ENCODE measurements at regions not wholly inside any gene's neighbourhood (a gene's known extent, or its start where the extent isn't known, plus 50 kb on each side); places are given as distances from the start of the nearest gene placed in this dataset.

GRCh38 chr1:59006932-59007331 is 223.1 kb upstream of the JUN start:
- no peak overlapping the region for H3K4me3 ChIP-seq (ENCODE audit: low read length)
- TF ChIP-seq, protein P1, sequence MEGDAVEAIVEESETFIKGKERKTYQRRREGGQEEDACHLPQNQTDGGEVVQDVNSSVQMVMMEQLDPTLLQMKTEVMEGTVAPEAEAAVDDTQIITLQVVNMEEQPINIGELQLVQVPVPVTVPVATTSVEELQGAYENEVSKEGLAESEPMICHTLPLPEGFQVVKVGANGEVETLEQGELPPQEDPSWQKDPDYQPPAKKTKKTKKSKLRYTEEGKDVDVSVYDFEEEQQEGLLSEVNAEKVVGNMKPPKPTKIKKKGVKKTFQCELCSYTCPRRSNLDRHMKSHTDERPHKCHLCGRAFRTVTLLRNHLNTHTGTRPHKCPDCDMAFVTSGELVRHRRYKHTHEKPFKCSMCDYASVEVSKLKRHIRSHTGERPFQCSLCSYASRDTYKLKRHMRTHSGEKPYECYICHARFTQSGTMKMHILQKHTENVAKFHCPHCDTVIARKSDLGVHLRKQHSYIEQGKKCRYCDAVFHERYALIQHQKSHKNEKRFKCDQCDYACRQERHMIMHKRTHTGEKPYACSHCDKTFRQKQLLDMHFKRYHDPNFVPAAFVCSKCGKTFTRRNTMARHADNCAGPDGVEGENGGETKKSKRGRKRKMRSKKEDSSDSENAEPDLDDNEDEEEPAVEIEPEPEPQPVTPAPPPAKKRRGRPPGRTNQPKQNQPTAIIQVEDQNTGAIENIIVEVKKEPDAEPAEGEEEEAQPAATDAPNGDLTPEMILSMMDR (conservative IDR thresholded peaks at IDR 0.05; ENCODE audit: low read length): no peak
- no peak for DNase-seq (ENCODE audit: low read depth)

DNA sequence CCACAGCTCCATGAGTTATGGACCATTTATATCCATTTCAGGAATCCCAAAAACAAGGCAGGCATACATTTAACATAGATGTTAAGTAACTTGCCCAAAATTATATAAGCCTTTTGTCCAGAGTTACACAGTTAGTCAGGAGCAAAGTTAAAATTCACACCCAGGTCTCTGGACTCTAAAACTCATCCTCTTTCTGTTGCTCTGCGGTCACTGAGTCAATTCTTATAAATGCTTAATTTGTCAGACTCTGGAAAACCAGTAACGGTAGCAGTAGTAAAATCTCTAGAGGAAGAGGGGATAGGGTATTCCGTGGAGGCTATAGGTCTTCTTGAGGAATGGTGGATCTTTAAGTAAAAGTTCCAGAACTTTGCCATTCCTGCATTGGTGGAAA is 223.6 kb upstream of the JUN start:
- H3K4me3 ChIP-seq (ENCODE audit: low read length): no peak overlapping the region
- no peak for DNase-seq (ENCODE audit: low read depth)
- TF ChIP-seq, protein P1 (conservative IDR thresholded peaks at IDR 0.05; ENCODE audit: low read length): no peak

DNA sequence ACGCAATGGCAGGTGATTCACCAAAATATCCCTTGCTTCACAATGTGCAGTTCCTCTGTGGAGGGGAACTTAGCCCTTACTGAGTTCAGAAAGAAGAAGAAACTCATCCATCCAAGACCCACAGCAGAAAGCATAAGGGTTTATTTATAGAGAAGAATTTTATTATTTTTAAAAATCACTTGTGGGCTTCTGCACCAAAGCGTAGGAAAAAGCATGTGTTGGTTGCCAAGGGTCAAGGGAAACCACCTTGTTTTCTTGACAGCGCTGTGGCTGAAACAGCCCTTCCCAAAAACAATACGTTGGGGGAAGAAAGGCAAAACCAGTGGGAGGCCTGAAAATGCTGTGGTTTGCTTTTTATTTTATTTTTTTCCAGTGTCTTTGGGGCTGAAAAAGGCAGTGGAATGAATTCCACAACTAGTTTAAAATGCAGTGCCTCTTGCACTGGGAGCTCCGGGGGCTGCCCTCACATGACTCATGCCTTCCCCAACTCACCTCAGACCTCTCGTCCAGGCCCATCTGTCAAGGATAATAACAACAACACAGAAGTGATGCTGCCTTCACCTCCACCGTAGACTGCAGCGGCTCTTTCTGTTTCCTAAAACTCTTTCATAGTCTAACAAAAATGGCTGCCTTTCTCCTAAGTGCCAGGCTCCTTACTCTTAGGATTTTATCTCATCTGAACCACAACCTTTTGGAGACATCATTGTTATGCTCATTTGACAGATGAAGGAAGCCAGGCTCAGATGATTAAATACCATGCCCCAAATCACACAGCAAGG is 224.2 kb upstream of the JUN start:
- TF ChIP-seq, protein P1 (conservative IDR thresholded peaks at IDR 0.05; ENCODE audit: low read length): no peak
- no peak for DNase-seq (ENCODE audit: low read depth)
- H3K4me3 ChIP-seq (ENCODE audit: low read length): no peak overlapping the region

DNA sequence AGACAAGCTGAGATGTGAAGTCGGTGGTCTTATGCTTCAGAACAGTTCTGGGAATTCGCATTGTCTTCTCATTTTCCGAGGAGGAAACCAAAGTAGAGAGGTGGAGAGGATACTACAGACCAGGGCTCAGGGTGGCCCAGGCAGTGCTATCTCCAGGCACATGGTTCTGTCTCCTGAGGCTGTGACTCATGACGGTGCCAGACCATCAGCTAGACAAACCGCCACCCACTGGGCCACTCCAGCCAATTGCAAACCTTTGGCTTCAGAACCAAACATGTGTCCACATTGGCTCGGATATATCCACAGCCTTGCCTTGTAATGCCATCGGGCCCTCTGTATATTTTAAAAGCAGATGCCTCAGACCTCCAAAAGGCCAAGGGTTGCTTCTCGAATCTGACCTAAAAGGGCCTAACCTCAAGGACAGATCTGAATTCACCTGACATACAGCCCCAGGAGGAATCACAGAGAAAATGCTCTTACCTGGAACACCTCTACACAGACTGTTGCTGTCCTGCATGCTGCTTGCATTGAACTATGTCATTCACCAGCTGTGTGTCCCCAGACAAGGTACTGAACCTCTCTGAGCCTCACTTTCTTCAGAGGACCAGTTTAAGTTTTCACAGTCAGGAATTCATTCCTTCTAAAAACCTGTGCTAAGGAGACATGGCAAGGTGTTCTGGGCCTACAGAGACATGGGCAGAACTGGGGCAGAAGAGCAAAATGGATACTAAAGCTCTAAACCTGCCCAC is 224.9 kb upstream of the JUN start:
- H3K4me3 ChIP-seq (ENCODE audit: low read length): no peak overlapping the region
- peak; percentile 53 for DNase-seq (ENCODE audit: low read depth)
- TF ChIP-seq, protein P1 (conservative IDR thresholded peaks at IDR 0.05; ENCODE audit: low read length): no peak

- H3K4me3 ChIP-seq (ENCODE audit: low read length): no peak overlapping the region
- TF ChIP-seq, protein P1 (conservative IDR thresholded peaks at IDR 0.05; ENCODE audit: low read length): no peak
Measured at GRCh38 chr1:59011663-59012062, 227.8 kb upstream of the JUN start.

GRCh38 chr1:59012378-59012777 is 228.5 kb upstream of the JUN start:
- TF ChIP-seq, protein P1 (conservative IDR thresholded peaks at IDR 0.05; ENCODE audit: low read length): no peak
- no peak for DNase-seq (ENCODE audit: low read depth)
- no peak overlapping the region for H3K4me3 ChIP-seq (ENCODE audit: low read length)

More at GRCh38 chr1:59011663-59012062, 227.8 kb upstream of the JUN start:
- no peak for DNase-seq (ENCODE audit: low read depth)

All from AG10803 (cell line).